EH (cell line): ENCODE measurements at regions not wholly inside any gene's neighbourhood (a gene's known extent, or its start where the extent isn't known, plus 50 kb on each side); places are given as distances from the start of the nearest gene placed in this dataset.

Experiments used
- DNase-seq: peaks from one replicate; pipeline ENCODE4 v3.0.0-alpha.2; 2015; ENCODE audit warnings: low read depth

- no peak for DNase-seq
These were observed 128.7 kb upstream of the ATP6AP2 start for GRCh38 chrX:40452031-40452430.

GRCh38 chrX:40449956-40450706 lies 130.6 kb upstream of the ATP6AP2 start:
- DNase-seq, result no peak

- DNase-seq, result no peak
These were observed 131.4 kb upstream of the ATP6AP2 start for GRCh38 chrX:40449396-40449795.

DNA sequence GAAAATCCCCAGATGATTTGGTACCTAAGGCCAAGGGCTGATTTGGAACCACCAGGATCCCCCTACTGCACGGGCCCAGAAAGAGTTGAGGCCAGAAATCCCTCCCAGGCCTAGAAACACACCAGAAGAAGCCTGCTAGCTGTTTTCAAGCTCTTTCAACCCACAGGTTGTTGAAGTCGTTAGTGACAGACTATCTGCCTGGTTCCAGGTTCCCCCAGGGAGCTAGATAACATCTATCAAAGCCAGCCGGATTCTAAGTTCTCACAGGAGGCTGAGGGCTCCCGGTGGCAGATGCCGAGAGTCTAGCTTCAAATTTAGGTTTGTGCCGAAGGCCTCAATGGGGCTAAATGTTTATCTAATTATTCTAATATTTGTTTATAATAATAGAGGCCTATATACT lies 132.0 kb upstream of the ATP6AP2 start:
- no peak for DNase-seq

DNA sequence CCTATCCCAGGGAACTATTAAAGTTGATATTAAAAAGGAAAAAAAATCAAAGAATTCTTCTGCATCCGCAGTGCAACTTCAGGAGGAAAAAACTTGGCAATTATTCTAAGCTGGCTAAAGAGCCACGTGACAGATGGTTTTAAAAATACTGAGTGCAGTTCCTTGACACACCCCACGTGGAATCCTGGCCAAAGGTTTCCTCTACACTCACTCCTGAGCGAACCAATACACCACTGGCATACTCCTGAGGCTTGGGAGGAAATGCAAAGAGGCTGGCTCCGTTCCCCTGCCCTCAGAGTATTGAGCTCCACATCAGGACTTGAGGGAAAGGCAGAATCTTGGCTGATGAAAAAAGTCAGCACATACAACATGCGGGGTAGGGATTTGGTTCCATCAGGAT lies 133.8 kb upstream of the ATP6AP2 start:
- no peak for DNase-seq

- DNase-seq, result no peak
These were observed 135.1 kb upstream of the ATP6AP2 start for GRCh38 chrX:40445691-40446090.

DNA sequence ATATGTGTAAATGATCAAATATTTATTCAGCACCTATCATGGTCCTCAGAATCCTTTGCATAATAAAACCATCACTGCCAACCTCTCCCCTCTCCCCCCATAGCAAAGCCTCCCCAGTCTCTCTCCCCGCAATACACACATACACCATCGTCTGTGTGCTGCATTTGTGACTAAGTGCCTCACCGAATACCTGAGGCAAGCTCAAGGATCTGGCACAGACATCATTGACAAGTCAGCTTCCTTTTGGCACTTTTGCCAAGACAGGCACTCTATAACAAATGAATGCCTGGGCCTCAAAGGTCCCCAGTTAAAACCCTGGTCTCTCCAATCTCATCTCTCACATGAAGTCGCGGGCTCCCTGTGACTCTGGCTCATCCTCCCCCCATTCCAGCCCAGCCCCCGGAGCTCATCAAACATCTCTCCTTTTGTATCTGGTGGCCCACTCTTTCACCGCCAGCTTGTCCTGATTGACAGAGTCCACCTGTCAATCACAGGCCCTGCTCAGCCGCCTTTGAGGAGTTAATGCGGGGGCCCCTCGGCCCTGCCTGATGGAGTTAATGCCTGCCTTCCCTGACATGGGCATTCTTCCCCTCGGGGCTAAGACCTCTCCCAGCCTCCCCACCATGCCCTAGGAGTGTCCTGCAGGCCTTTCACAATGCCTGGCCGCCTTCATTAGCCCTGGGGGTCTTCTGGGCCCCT lies 135.8 kb upstream of the ATP6AP2 start:
- no peak for DNase-seq

- DNase-seq, result no peak
These were observed 136.6 kb upstream of the ATP6AP2 start for GRCh38 chrX:40444133-40444532.

- DNase-seq, result no peak
These were observed 139.9 kb upstream of the ATP6AP2 start for GRCh38 chrX:40440866-40441265.

DNA sequence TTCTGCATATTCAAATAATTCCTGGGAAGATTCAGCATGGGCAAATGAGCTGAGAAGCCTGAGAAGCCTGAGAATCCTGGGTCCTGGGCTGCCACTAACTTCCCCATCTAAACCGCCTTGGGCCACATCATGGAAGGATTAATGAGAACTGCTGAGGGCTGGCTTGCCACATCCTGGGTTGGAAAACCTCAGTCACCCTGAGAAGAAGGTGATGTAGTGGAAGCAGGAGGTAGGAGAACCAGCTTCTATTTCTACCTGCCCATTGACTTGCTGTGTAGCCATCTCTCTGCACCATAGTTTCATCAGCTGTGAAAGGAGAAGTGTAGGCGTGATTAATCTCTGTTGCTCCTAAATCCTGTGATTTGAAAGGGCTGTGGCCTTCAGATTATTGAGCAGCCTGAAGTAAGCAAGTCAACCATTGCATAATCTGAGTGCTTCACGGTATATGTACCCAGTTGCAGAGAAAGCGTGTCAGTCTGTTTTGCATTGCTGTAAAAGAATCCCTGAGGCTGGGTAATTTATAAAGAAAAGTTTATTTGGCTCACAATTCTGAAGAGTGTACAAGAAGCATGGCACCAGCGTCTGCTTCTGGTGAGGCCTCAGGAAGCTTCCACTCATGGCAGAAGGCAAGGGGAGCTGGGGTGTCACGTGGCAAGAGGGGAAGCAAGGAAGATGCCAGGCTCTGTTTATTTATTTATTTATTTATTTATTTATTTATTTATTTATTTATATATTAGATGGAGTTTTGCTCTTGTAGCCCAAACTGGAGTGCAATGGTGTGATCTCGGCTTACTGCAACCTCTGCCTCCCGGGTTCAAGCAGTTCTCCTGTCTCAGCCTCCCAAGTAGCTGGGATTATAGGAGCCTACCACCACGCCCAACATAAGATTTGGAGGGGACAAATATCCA lies 140.9 kb upstream of the ATP6AP2 start:
- DNase-seq, result no peak

- no peak for DNase-seq
These were observed 143.4 kb upstream of the ATP6AP2 start for GRCh38 chrX:40437348-40437747.

GRCh38 chrX:40434947-40435346 lies 145.8 kb upstream of the ATP6AP2 start:
- DNase-seq, result peak; percentile 23

- DNase-seq, result no peak
These were observed 146.3 kb upstream of the ATP6AP2 start for GRCh38 chrX:40434443-40434842.

DNA sequence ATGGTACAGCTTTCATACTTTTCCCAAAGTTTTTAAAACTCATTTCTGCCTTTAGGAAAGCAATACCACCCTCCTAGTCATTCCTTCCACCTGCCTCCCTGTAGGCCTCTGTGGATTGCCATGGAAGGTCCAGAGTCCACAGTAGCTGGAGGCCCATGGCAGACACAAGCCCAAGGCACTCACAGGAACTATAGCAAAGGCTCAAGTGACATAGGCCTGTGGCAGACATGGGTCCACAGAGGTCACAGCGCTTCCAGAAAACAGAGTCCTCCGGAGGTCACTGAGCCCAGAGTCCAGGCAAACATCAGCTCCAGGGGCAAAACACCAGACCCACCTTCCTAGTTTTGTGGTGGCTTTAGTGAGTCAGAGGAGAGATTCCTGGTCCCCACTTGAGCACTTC lies 147.6 kb upstream of the ATP6AP2 start:
- DNase-seq, result no peak

DNA sequence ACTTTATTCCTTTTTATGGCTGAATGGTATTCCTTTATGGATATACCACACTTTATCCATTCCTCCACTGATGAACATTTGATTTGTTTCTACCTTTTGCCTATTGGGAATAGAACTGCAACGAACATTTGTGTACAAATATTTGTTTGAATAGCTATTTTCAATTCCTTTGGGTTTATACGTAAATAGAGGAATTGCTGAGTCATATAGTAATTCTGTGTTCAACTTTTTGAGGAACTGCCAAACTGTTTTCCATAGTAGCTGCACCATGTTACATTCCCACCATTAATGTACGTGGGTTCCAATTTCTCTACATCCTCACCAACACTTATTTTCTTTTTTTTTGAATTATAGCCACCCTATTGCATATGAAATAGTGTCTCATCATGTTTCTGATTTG lies 156.5 kb upstream of the ATP6AP2 start:
- no peak for DNase-seq

DNA sequence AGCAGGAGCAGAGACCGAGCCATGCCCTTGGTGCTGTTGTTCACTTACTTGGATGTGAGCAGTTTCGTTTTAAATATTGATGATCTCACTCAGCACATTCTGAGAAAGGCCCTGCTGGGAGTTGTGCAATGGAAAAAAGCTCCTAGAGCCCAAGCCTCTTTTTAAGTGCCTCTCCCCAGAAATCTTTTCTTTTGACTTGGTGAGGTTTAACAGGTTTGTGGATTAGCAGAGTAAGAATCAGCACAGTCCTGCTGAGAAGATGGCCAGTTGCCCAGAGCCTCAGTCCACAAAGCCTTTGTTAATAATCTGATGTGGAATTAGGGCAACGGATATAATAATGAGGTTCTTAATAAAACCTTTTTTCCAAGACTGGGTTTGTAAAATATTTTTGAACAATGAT lies 157.5 kb upstream of the ATP6AP2 start:
- no peak for DNase-seq

GRCh38 chrX:40422021-40422420 lies 158.7 kb upstream of the ATP6AP2 start:
- DNase-seq, result no peak

DNA sequence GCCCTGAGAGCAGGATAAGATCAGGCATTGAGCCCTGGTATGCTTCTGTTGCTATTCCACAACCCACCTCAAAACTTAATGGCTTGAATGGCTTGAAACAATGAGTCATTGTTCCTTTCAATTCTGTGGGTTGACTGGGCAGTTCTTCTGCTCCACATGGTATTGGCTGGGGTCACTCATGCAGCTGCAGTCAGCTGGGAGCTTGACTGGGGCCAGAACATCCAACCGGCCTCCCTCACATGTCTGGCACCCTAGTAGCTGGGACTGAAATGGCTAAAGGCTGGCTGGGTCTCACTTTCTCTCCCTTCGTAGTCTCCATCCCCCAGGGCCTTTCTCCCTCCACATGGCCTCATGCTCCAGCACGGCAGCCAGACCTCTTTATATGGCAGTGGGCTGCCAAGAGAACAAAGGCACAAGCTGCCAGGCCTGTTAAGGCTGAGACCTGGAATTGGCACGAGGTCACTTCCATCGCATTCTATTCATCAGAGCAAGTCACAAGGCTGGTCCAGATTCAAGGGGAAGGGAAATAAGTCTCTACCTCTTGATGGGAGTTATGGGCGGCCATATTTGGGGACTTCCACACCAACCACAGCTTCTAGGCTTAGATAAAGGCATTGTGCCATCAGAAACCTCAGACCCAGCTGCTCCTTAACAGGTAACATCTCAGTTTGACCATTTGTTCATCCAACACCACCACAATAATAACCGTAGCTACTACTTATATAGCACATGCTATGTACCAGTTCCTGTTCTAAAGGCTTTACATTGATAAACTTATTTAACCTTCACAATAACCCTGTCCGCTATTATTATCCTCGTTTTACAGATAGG lies 159.7 kb upstream of the ATP6AP2 start:
- DNase-seq, result no peak

DNA sequence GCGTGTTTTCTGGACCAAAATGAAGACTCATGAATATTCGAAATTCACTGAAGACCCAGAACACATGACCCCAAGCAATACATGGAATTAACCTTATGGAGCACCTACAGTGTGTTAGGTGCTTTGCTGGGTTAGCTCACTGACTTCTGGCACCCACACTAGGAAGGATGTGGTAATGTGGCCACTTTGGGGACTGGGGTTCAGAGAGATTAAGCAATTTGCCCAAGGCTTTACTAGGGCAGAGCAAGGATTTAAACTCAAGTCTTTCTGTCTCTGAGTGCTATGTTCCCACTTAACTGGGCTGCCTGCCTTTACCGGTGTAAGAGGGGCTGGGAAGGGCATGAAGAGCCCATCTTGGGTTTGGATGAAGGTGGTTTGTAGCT lies 162.0 kb upstream of the ATP6AP2 start:
- DNase-seq, result no peak

DNA sequence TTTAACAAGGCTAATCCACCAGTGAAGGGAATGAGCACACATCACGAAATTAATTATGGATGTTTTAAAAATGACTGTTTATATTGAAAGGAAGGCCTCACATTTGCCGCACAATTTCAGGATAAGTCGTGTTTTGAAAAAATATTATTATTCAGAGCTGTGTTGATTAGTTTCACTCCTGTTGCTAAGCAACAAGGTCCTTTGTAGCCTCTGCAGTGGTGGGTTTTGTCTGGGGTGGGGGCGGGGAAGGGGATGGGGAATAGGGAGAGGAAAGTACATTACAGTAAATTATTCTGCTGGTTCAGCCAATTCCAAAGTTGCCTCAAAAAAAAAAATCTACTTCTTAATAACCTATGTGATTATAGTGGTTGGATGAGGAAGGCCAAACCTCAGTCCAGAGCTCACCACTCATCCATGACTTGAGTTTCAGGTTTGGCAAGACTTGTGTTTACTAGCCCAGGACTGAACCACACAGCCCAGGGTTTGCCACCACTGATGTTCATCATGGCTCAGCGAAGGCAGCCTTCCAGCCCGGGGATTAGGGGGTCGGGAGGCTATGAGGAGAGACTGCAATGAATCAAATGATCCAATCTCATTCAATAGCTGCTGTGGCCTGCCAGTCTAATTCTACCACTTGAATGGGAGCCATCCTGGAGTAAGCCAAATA lies 162.5 kb upstream of the ATP6AP2 start:
- no peak for DNase-seq

GRCh38 chrX:40415675-40416074 lies 165.1 kb upstream of the ATP6AP2 start:
- no peak for DNase-seq
